ENCODE measurements at regions not wholly inside any gene's neighbourhood (a gene's known extent, or its start where the extent isn't known, plus 50 kb on each side); places are given as distances from the start of the nearest gene placed in this dataset.
"Not testable (repeated sequence)": the region's sequence is repeated elsewhere in the genome, so short reads cannot be mapped to it uniquely, and the experiment has no call there.

- no peak for DNase-seq
- Histone ChIP-seq H3K4me3 (ENCODE audit: control insufficient read depth in 1 of 7, extremely low read depth in 1 of 7, insufficient read depth in 4 of 7, low read depth in 2 of 7, low read length in 6 of 7) (no peak overlapping the region), H3K27me3 (replicated peaks in 2 of 5; ENCODE audit: control insufficient read depth in 4 of 5, insufficient read depth in 5 of 5, low read length in 4 of 5) (no peaks in the 10 kb centered on the region), H3K36me3 (ENCODE audit: control insufficient read depth in 4 of 4, insufficient read depth in 4 of 4, low read length in 3 of 4) (no peaks in the 10 kb centered on the region), H3K9me3 (ENCODE audit: control extremely low read depth in 1 of 5, control insufficient read depth in 4 of 5, insufficient read depth in 2 of 5, low read depth in 1 of 5, low read length in 4 of 5) (no peaks in the 10 kb centered on the region), H3K27ac (ENCODE audit: insufficient read depth in 1 of 2, low read depth in 1 of 2, low read length in 2 of 2, poor library complexity in 1 of 2, severe bottlenecking in 2 of 2) (no peak overlapping the region), H3K4me1 (ENCODE audit: control extremely low read depth in 1 of 4, control insufficient read depth in 4 of 4, insufficient read depth in 4 of 4, low read length in 3 of 4) (no peaks in the 10 kb centered on the region)
- WGBS (ENCODE audit: insufficient coverage): 93% methylated on average over 3 of the region's 6 CpGs
- ChIA-PET POLR2A (no interaction called here), CTCF (no interaction called here)
Observed at GRCh38 chr1:163574119-163574518, 252.4 kb downstream of the NUF2 start.

- Histone ChIP-seq H3K4me1 (ENCODE audit: control extremely low read depth in 1 of 4, control insufficient read depth in 4 of 4, insufficient read depth in 4 of 4, low read length in 3 of 4) (no peaks in the 10 kb centered on the region), H3K27me3 (replicated peaks in 2 of 5; ENCODE audit: control insufficient read depth in 4 of 5, insufficient read depth in 5 of 5, low read length in 4 of 5) (peaks cover 0 to 2% (median 0%) of the 10 kb centered on the region in 5 experiments), H3K9me3 (ENCODE audit: control extremely low read depth in 1 of 5, control insufficient read depth in 4 of 5, insufficient read depth in 2 of 5, low read depth in 1 of 5, low read length in 4 of 5) (no peaks in the 10 kb centered on the region), H3K4me3 (ENCODE audit: control insufficient read depth in 1 of 7, extremely low read depth in 1 of 7, insufficient read depth in 4 of 7, low read depth in 2 of 7, low read length in 6 of 7) (no peak overlapping the region), H3K36me3 (ENCODE audit: control insufficient read depth in 4 of 4, insufficient read depth in 4 of 4, low read length in 3 of 4) (no peaks in the 10 kb centered on the region), H3K27ac (ENCODE audit: insufficient read depth in 1 of 2, low read depth in 1 of 2, low read length in 2 of 2, poor library complexity in 1 of 2, severe bottlenecking in 2 of 2) (no peak overlapping the region)
- POLR2A ChIA-PET: no interaction called here
- WGBS (ENCODE audit: insufficient coverage): 100% methylated on average over 1 of the region's 3 CpGs
- CTCF ChIA-PET: no interaction called here
- no peak for DNase-seq
Observed at GRCh38 chr1:163580926-163581325, 259.2 kb downstream of the NUF2 start.

- DNase-seq: no peak
Observed at GRCh38 chr1:163583661-163584181, 262.0 kb downstream of the NUF2 start.

GRCh38 chr1:163585796-163586195 is 264.0 kb downstream of the NUF2 start:
- H3K27ac ChIP-seq (ENCODE audit: insufficient read depth in 1 of 2, low read depth in 1 of 2, low read length in 2 of 2, poor library complexity in 1 of 2, severe bottlenecking in 2 of 2): no peak overlapping the region
- 93% methylated on average over 2 of the region's 3 CpGs for WGBS (ENCODE audit: insufficient coverage)

More at GRCh38 chr1:163583661-163584181, 262.0 kb downstream of the NUF2 start:
- no peak overlapping the region for H3K4me3 ChIP-seq (ENCODE audit: control insufficient read depth in 1 of 7, extremely low read depth in 1 of 7, insufficient read depth in 4 of 7, low read depth in 2 of 7, low read length in 6 of 7)
- no peak overlapping the region for H3K27ac ChIP-seq (ENCODE audit: insufficient read depth in 1 of 2, low read depth in 1 of 2, low read length in 2 of 2, poor library complexity in 1 of 2, severe bottlenecking in 2 of 2)
- no peaks in the 10 kb centered on the region for H3K4me1 ChIP-seq (ENCODE audit: control extremely low read depth in 1 of 4, control insufficient read depth in 4 of 4, insufficient read depth in 4 of 4, low read length in 3 of 4)
- ChIA-PET POLR2A (no interaction called here), CTCF (no interaction called here)
- no peaks in the 10 kb centered on the region for H3K36me3 ChIP-seq (ENCODE audit: control insufficient read depth in 4 of 4, insufficient read depth in 4 of 4, low read length in 3 of 4)
- no peaks in the 10 kb centered on the region for H3K9me3 ChIP-seq (ENCODE audit: control extremely low read depth in 1 of 5, control insufficient read depth in 4 of 5, insufficient read depth in 2 of 5, low read depth in 1 of 5, low read length in 4 of 5)
- peaks cover 0 to 2% (median 0%) of the 10 kb centered on the region in 5 experiments for H3K27me3 ChIP-seq (replicated peaks in 2 of 5; ENCODE audit: control insufficient read depth in 4 of 5, insufficient read depth in 5 of 5, low read length in 4 of 5)
- no CpG with 5 or more reads among the region's 4 CpGs for WGBS (ENCODE audit: insufficient coverage)

GRCh38 chr1:163588796-163589195 is 267.0 kb downstream of the NUF2 start:
- no peak overlapping the region for H3K27ac ChIP-seq (ENCODE audit: insufficient read depth in 1 of 2, low read depth in 1 of 2, low read length in 2 of 2, poor library complexity in 1 of 2, severe bottlenecking in 2 of 2)
- CTCF ChIA-PET: no interaction called here
- peaks cover 0 to 2% (median 0%) of the 10 kb centered on the region in 5 experiments for H3K27me3 ChIP-seq (replicated peaks in 2 of 5; ENCODE audit: control insufficient read depth in 4 of 5, insufficient read depth in 5 of 5, low read length in 4 of 5)
- no peak overlapping the region for H3K4me3 ChIP-seq (ENCODE audit: control insufficient read depth in 1 of 7, extremely low read depth in 1 of 7, insufficient read depth in 4 of 7, low read depth in 2 of 7, low read length in 6 of 7)
- no peak for DNase-seq
- POLR2A ChIA-PET: no interaction called here
- no peaks in the 10 kb centered on the region for H3K4me1 ChIP-seq (ENCODE audit: control extremely low read depth in 1 of 4, control insufficient read depth in 4 of 4, insufficient read depth in 4 of 4, low read length in 3 of 4)
- 100% methylated on average over 1 of the region's 2 CpGs for WGBS (ENCODE audit: insufficient coverage)
- H3K36me3 ChIP-seq (ENCODE audit: control insufficient read depth in 4 of 4, insufficient read depth in 4 of 4, low read length in 3 of 4): no peaks in the 10 kb centered on the region
- no peaks in the 10 kb centered on the region for H3K9me3 ChIP-seq (ENCODE audit: control extremely low read depth in 1 of 5, control insufficient read depth in 4 of 5, insufficient read depth in 2 of 5, low read depth in 1 of 5, low read length in 4 of 5)

More at GRCh38 chr1:163585796-163586195, 264.0 kb downstream of the NUF2 start:
- H3K9me3 ChIP-seq (ENCODE audit: control extremely low read depth in 1 of 5, control insufficient read depth in 4 of 5, insufficient read depth in 2 of 5, low read depth in 1 of 5, low read length in 4 of 5): no peaks in the 10 kb centered on the region
- no peaks in the 10 kb centered on the region for H3K4me1 ChIP-seq (ENCODE audit: control extremely low read depth in 1 of 4, control insufficient read depth in 4 of 4, insufficient read depth in 4 of 4, low read length in 3 of 4)
- H3K4me3 ChIP-seq (ENCODE audit: control insufficient read depth in 1 of 7, extremely low read depth in 1 of 7, insufficient read depth in 4 of 7, low read depth in 2 of 7, low read length in 6 of 7): no peak overlapping the region
- no peaks in the 10 kb centered on the region for H3K36me3 ChIP-seq (ENCODE audit: control insufficient read depth in 4 of 4, insufficient read depth in 4 of 4, low read length in 3 of 4)
- H3K27me3 ChIP-seq (replicated peaks in 2 of 5; ENCODE audit: control insufficient read depth in 4 of 5, insufficient read depth in 5 of 5, low read length in 4 of 5): peaks cover 0 to 2% (median 0%) of the 10 kb centered on the region in 5 experiments
- CTCF ChIA-PET: no interaction called here
- POLR2A ChIA-PET: no interaction called here
- no peak for DNase-seq

- WGBS (ENCODE audit: insufficient coverage): no CpG with 5 or more reads among the region's 2 CpGs
- Histone ChIP-seq H3K4me1 (ENCODE audit: control extremely low read depth in 1 of 4, control insufficient read depth in 4 of 4, insufficient read depth in 4 of 4, low read length in 3 of 4) (no peaks in the 10 kb centered on the region), H3K36me3 (ENCODE audit: control insufficient read depth in 4 of 4, insufficient read depth in 4 of 4, low read length in 3 of 4) (no peaks in the 10 kb centered on the region), H3K27me3 (replicated peaks in 2 of 5; ENCODE audit: control insufficient read depth in 4 of 5, insufficient read depth in 5 of 5, low read length in 4 of 5) (peaks cover 0 to 2% (median 0%) of the 10 kb centered on the region in 5 experiments), H3K9me3 (ENCODE audit: control extremely low read depth in 1 of 5, control insufficient read depth in 4 of 5, insufficient read depth in 2 of 5, low read depth in 1 of 5, low read length in 4 of 5) (no peaks in the 10 kb centered on the region), H3K27ac (ENCODE audit: insufficient read depth in 1 of 2, low read depth in 1 of 2, low read length in 2 of 2, poor library complexity in 1 of 2, severe bottlenecking in 2 of 2) (no peak overlapping the region), H3K4me3 (ENCODE audit: control insufficient read depth in 1 of 7, extremely low read depth in 1 of 7, insufficient read depth in 4 of 7, low read depth in 2 of 7, low read length in 6 of 7) (no peak overlapping the region)
- POLR2A ChIA-PET: no interaction called here
- CTCF ChIA-PET: no interaction called here
- DNase-seq: no peak
Observed at GRCh38 chr1:163589735-163590134, 268.0 kb downstream of the NUF2 start.

DNA sequence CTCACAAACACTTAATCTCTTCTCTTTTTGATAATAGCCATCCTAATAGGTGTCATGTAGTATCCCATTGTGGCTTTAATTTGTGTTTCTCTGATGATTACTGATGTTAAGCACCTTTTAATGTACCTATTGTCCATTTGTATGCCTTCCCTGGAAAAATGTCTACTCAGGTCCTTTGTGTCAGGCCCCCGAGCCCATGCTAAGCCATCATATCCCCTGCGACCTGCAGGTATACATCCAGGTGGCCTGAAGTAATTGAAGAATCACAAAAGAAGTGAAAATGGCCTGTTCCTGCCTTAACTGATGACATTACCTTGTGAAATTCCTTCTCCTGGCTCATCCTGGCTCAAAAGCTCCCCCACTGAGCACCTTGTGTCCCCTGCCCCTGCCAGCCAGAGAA is 269.4 kb downstream of the NUF2 start:
- H3K27ac ChIP-seq (ENCODE audit: insufficient read depth in 1 of 2, low read depth in 1 of 2, low read length in 2 of 2, poor library complexity in 1 of 2, severe bottlenecking in 2 of 2); CTCF ChIA-PET; H3K4me3 ChIP-seq (ENCODE audit: control insufficient read depth in 1 of 7, extremely low read depth in 1 of 7, insufficient read depth in 4 of 7, low read depth in 2 of 7, low read length in 6 of 7); POLR2A ChIA-PET; H3K4me1 ChIP-seq (ENCODE audit: control extremely low read depth in 1 of 4, control insufficient read depth in 4 of 4, insufficient read depth in 4 of 4, low read length in 3 of 4); H3K27me3 ChIP-seq (replicated peaks in 2 of 5; ENCODE audit: control insufficient read depth in 4 of 5, insufficient read depth in 5 of 5, low read length in 4 of 5); DNase-seq; H3K9me3 ChIP-seq (ENCODE audit: control extremely low read depth in 1 of 5, control insufficient read depth in 4 of 5, insufficient read depth in 2 of 5, low read depth in 1 of 5, low read length in 4 of 5); H3K36me3 ChIP-seq (ENCODE audit: control insufficient read depth in 4 of 4, insufficient read depth in 4 of 4, low read length in 3 of 4): not testable (repeated sequence)
- no CpG with 5 or more reads among the region's 2 CpGs for WGBS (ENCODE audit: insufficient coverage)

All from common myeloid progenitor, CD34-positive (primary cell).